AG04450 (cell line): ENCODE measurements at regions not wholly inside any gene's neighbourhood (a gene's known extent, or its start where the extent isn't known, plus 50 kb on each side); places are given as distances from the start of the nearest gene placed in this dataset.

Experiments
- CTCF ChIA-PET: fragments of 300-600, 350-600 bp; formaldehyde crosslinking; extraction: SDS; loops from one replicate; lab custom pipeline; 2022; ENCODE audit warnings: antibody characterized with exemption, inconsistent platforms; lab: Charles Lee
- POLR2A ChIA-PET: fragments of 350-600 bp; formaldehyde crosslinking; extraction: SDS; loops from one replicate; lab custom pipeline; 2021; ENCODE audit warnings: antibody characterized with exemption, inconsistent platforms; lab: Yijun Ruan, JAX
- DNase-seq: peaks from one replicate; pipeline ENCODE4 v3.0.0-alpha.2; 2011; ENCODE audit warnings: low read depth, low spot score
- H3K27ac ChIP-seq: one replicate; pipeline ENCODE4 v1.5.1; 2012; ENCODE audit warnings: low read depth, low read length, control low read depth
- H3K27me3 ChIP-seq: one replicate; pipeline ENCODE4 v1.6.0; 2012; ENCODE audit warnings: low read length; ENCODE audit not compliant: control insufficient read depth, insufficient read depth
- H3K4me3 ChIP-seq: 2 replicates; pipeline ENCODE4 v1.5.1; 2011; ENCODE audit warnings: mild to moderate bottlenecking, low read depth, low read length, control low read depth
- H3K9me3 ChIP-seq: 2 replicates; pipeline ENCODE4 v1.5.1; 2012; ENCODE audit warnings: low read length; ENCODE audit not compliant: control insufficient read depth, insufficient read depth
- CTCF ChIP-seq: IDR thresholded peaks from 2 replicates; pipeline ENCODE4 v1.5.1; 2011; ENCODE audit warnings: low read depth, low read length, control low read depth, inconsistent platforms

GRCh38 chr6:14731611-14732010 lies 514.3 kb upstream of the JARID2 start:
- H3K27ac ChIP-seq = no peak overlapping the region
- no peaks in the 10 kb centered on the region for H3K9me3 ChIP-seq
- no peak for TF ChIP-seq CTCF
- H3K27me3 ChIP-seq = no peaks in the 10 kb centered on the region
- CTCF ChIA-PET = no interaction called here
- POLR2A ChIA-PET = no interaction called here
- H3K4me3 ChIP-seq = no peak overlapping the region
- no peak for DNase-seq

GRCh38 chr6:14732226-14732843 lies 513.5 kb upstream of the JARID2 start:
- DNase-seq = no peak
- no peak overlapping the region for H3K4me3 ChIP-seq
- no peaks in the 10 kb centered on the region for H3K9me3 ChIP-seq
- CTCF ChIA-PET = no interaction called here
- H3K27ac ChIP-seq = no peak overlapping the region
- POLR2A ChIA-PET = interaction anchor here (0.8 kb wide), 1 partner anchor 18 kb away, joined by 4 read pairs; no protein-coding TSS in a partner anchor
- no peaks in the 10 kb centered on the region for H3K27me3 ChIP-seq
- TF ChIP-seq CTCF = no peak

- CTCF ChIA-PET = no interaction called here
- Histone ChIP-seq H3K4me3 (no peak overlapping the region), H3K27ac (no peak overlapping the region), H3K27me3 (no peaks in the 10 kb centered on the region), H3K9me3 (no peaks in the 10 kb centered on the region)
- TF ChIP-seq CTCF = no peak
- DNase-seq = no peak
- POLR2A ChIA-PET = interaction anchor here (0.8 kb wide), 1 partner anchor 19 kb away, joined by 4 read pairs; no protein-coding TSS in a partner anchor
Observed at GRCh38 chr6:14732844-14733757, 512.8 kb upstream of the JARID2 start.

GRCh38 chr6:14734052-14734415 lies 511.8 kb upstream of the JARID2 start:
- no peak for TF ChIP-seq CTCF
- ChIA-PET CTCF (no interaction called here), POLR2A (interaction anchor here (0.8 kb wide), 1 partner anchor 270 kb away, joined by 3 read pairs; no protein-coding TSS in a partner anchor)
- no peak overlapping the region for H3K4me3 ChIP-seq
- no peaks in the 10 kb centered on the region for H3K9me3 ChIP-seq
- H3K27me3 ChIP-seq = no peaks in the 10 kb centered on the region
- no peak for DNase-seq
- H3K27ac ChIP-seq = peak overlapping the region; percentile 58
